Stimulated activated naive CD8-positive, alpha-beta T cell treated with anti-CD3 and anti-CD28 coated beads, Interleukin-15, Interleukin-2, amounts not matched to agents 100 ng/mL and 50 ng/mL, for 24 hours (primary cell): ENCODE measurements at regions not wholly inside any gene's neighbourhood (a gene's known extent, or its start where the extent isn't known, plus 50 kb on each side); places are given as distances from the start of the nearest gene placed in this dataset.
"Not testable (repeated sequence)": the region's sequence is repeated elsewhere in the genome, so short reads cannot be mapped to it uniquely, and the experiment has no call there.

Experiments used
- H3K27ac Mint-ChIP-seq: one replicate; pipeline ENCODE4 v1.8.0; 2021; ENCODE audit warnings: mild to moderate bottlenecking, mixed read lengths
- H3K27me3 Mint-ChIP-seq: one replicate; pipeline ENCODE4 v1.8.0; 2021; ENCODE audit warnings: mixed read lengths
- H3K36me3 Mint-ChIP-seq: one replicate; pipeline ENCODE4 v1.8.0; 2021; ENCODE audit warnings: low read depth, mixed read lengths
- H3K4me1 Mint-ChIP-seq: one replicate; pipeline ENCODE4 v1.8.0; 2021; ENCODE audit warnings: low read depth, mixed read lengths
- H3K4me3 Mint-ChIP-seq: one replicate; pipeline ENCODE4 v1.8.0; 2021; ENCODE audit warnings: mild to moderate bottlenecking, mixed read lengths
- H3K9me3 Mint-ChIP-seq: one replicate; pipeline ENCODE4 v1.8.0; 2021; ENCODE audit warnings: mixed read lengths

GRCh38 chr12:46711756-46712155 lies 114.0 kb downstream of the SLC38A4 start:
- Mint-ChIP-seq H3K4me3 (no peak overlapping the region), H3K27ac (no peak overlapping the region), H3K4me1 (no peaks in the 10 kb centered on the region), H3K36me3 (no peaks in the 10 kb centered on the region), H3K9me3 (peaks cover 7% of the 10 kb centered on the region), H3K27me3 (no peaks in the 10 kb centered on the region)

GRCh38 chr12:46710125-46710743 lies 115.6 kb downstream of the SLC38A4 start:
- Mint-ChIP-seq H3K36me3 (no peaks in the 10 kb centered on the region), H3K9me3 (peaks cover 7% of the 10 kb centered on the region), H3K27me3 (no peaks in the 10 kb centered on the region), H3K27ac (no peak overlapping the region), H3K4me3 (no peak overlapping the region), H3K4me1 (no peaks in the 10 kb centered on the region)

- Mint-ChIP-seq H3K4me3 (no peak overlapping the region), H3K36me3 (peaks cover 3% of the 10 kb centered on the region), H3K9me3 (peaks cover 11% of the 10 kb centered on the region), H3K27me3 (no peaks in the 10 kb centered on the region), H3K27ac (peak overlapping the region; percentile 49), H3K4me1 (no peaks in the 10 kb centered on the region)
These were observed 123.0 kb downstream of the SLC38A4 start for GRCh38 chr12:46702581-46703344.

- Mint-ChIP-seq H3K9me3 (peaks cover 15% of the 10 kb centered on the region), H3K27ac (no peak overlapping the region), H3K4me3 (no peak overlapping the region), H3K4me1 (no peaks in the 10 kb centered on the region), H3K27me3 (no peaks in the 10 kb centered on the region), H3K36me3 (peaks cover 3% of the 10 kb centered on the region)
These were observed 124.4 kb downstream of the SLC38A4 start for GRCh38 chr12:46701356-46701755.

GRCh38 chr12:46699986-46700385 lies 125.8 kb downstream of the SLC38A4 start:
- H3K4me1 Mint-ChIP-seq: no peaks in the 10 kb centered on the region
- H3K9me3 Mint-ChIP-seq: peaks cover 15% of the 10 kb centered on the region
- H3K36me3 Mint-ChIP-seq: peaks cover 3% of the 10 kb centered on the region
- H3K27me3 Mint-ChIP-seq: no peaks in the 10 kb centered on the region
- no peak overlapping the region for H3K27ac Mint-ChIP-seq
- no peak overlapping the region for H3K4me3 Mint-ChIP-seq

GRCh38 chr12:46698003-46698402 lies 127.8 kb downstream of the SLC38A4 start:
- Mint-ChIP-seq H3K36me3 (peaks cover 3% of the 10 kb centered on the region), H3K4me3 (no peak overlapping the region), H3K27me3 (no peaks in the 10 kb centered on the region), H3K27ac (no peak overlapping the region), H3K9me3 (peaks cover 10% of the 10 kb centered on the region), H3K4me1 (no peaks in the 10 kb centered on the region)

- peaks cover 3% of the 10 kb centered on the region for H3K36me3 Mint-ChIP-seq
- peaks cover 12% of the 10 kb centered on the region for H3K9me3 Mint-ChIP-seq
- H3K4me1 Mint-ChIP-seq: no peaks in the 10 kb centered on the region
- no peaks in the 10 kb centered on the region for H3K27me3 Mint-ChIP-seq
- H3K27ac Mint-ChIP-seq: no peak overlapping the region
- H3K4me3 Mint-ChIP-seq: no peak overlapping the region
These were observed 132.3 kb downstream of the SLC38A4 start for GRCh38 chr12:46693518-46693917.

GRCh38 chr12:46693034-46693433 lies 132.8 kb downstream of the SLC38A4 start:
- H3K27me3 Mint-ChIP-seq: no peaks in the 10 kb centered on the region
- H3K4me3 Mint-ChIP-seq: no peak overlapping the region
- H3K9me3 Mint-ChIP-seq: peaks cover 9% of the 10 kb centered on the region
- H3K36me3 Mint-ChIP-seq: peaks cover 3% of the 10 kb centered on the region
- H3K4me1 Mint-ChIP-seq: no peaks in the 10 kb centered on the region
- H3K27ac Mint-ChIP-seq: no peak overlapping the region

- Mint-ChIP-seq H3K27ac (no peak overlapping the region), H3K9me3 (peaks cover 5% of the 10 kb centered on the region), H3K4me1 (no peaks in the 10 kb centered on the region), H3K36me3 (no peaks in the 10 kb centered on the region), H3K27me3 (no peaks in the 10 kb centered on the region), H3K4me3 (no peak overlapping the region)
These were observed 133.2 kb downstream of the SLC38A4 start for GRCh38 chr12:46692606-46693005.

- Mint-ChIP-seq H3K27me3 (no peaks in the 10 kb centered on the region), H3K27ac (no peak overlapping the region), H3K36me3 (peaks cover 4% of the 10 kb centered on the region), H3K4me3 (no peak overlapping the region), H3K9me3 (peaks cover 9% of the 10 kb centered on the region), H3K4me1 (no peaks in the 10 kb centered on the region)
These were observed 139.4 kb downstream of the SLC38A4 start for GRCh38 chr12:46686267-46686942.

GRCh38 chr12:46684243-46684642 lies 141.6 kb downstream of the SLC38A4 start:
- H3K4me3 Mint-ChIP-seq, H3K27me3 Mint-ChIP-seq, H3K4me1 Mint-ChIP-seq, H3K36me3 Mint-ChIP-seq, H3K27ac Mint-ChIP-seq, H3K9me3 Mint-ChIP-seq: not testable (repeated sequence)

- Mint-ChIP-seq H3K4me3 (no peak overlapping the region), H3K36me3 (peaks cover 4% of the 10 kb centered on the region), H3K4me1 (no peaks in the 10 kb centered on the region), H3K27ac (no peak overlapping the region), H3K27me3 (no peaks in the 10 kb centered on the region), H3K9me3 (peaks cover 6% of the 10 kb centered on the region)
These were observed 143.6 kb downstream of the SLC38A4 start for GRCh38 chr12:46682148-46682547.

GRCh38 chr12:46680506-46680905 lies 145.3 kb downstream of the SLC38A4 start:
- Mint-ChIP-seq H3K27ac (no peak overlapping the region), H3K36me3 (peaks cover 4% of the 10 kb centered on the region), H3K27me3 (no peaks in the 10 kb centered on the region), H3K4me1 (no peaks in the 10 kb centered on the region), H3K9me3 (peaks cover 6% of the 10 kb centered on the region), H3K4me3 (no peak overlapping the region)

- Mint-ChIP-seq H3K36me3 (peaks cover 4% of the 10 kb centered on the region), H3K4me3 (no peak overlapping the region), H3K9me3 (peaks cover 6% of the 10 kb centered on the region), H3K27me3 (no peaks in the 10 kb centered on the region), H3K27ac (no peak overlapping the region), H3K4me1 (no peaks in the 10 kb centered on the region)
These were observed 146.0 kb downstream of the SLC38A4 start for GRCh38 chr12:46679754-46680153.

GRCh38 chr12:46678426-46678825 lies 147.4 kb downstream of the SLC38A4 start:
- Mint-ChIP-seq H3K4me3 (no peak overlapping the region), H3K4me1 (no peaks in the 10 kb centered on the region), H3K27me3 (no peaks in the 10 kb centered on the region), H3K9me3 (no peaks in the 10 kb centered on the region), H3K36me3 (peaks cover 4% of the 10 kb centered on the region), H3K27ac (no peak overlapping the region)
